ENCODE measurements at regions not wholly inside any gene's neighbourhood (a gene's known extent, or its start where the extent isn't known, plus 50 kb on each side); places are given as distances from the start of the nearest gene placed in this dataset.

- no peak overlapping the region for H2AFZ ChIP-seq (ENCODE audit: low read depth)
- no peak overlapping the region for H3K4me2 ChIP-seq
- no peaks in the 10 kb centered on the region; a peak in 1 of 4 replicates for H3K4me1 ChIP-seq (ENCODE audit: control insufficient read depth in 1 of 2, insufficient read depth in 2 of 2, low read depth in 1 of 2, low read length in 1 of 2)
- no peaks in the 10 kb centered on the region for H3K9me3 ChIP-seq
- H3F3A ChIP-seq (replicated peaks; ENCODE audit: insufficient read depth), result peaks cover 6% of the 10 kb centered on the region
- H3K9ac ChIP-seq, result no peak overlapping the region
- ChIA-PET POLR2A (no interaction called here), CTCF (no interaction called here)
- no peaks in the 10 kb centered on the region for H3K9me2 ChIP-seq
- H4K20me1 ChIP-seq (ENCODE audit: insufficient read depth), result no peaks in the 10 kb centered on the region
- H3K27me3 ChIP-seq (ENCODE audit: insufficient read depth), result no peaks in the 10 kb centered on the region; the same call in 1 of the 2 replicates
- TF ChIP-seq GABPA (IDR thresholded peaks at IDR 0.05; ENCODE audit: low read depth) (no peak), ELF1 (IDR thresholded peaks at IDR 0.05) (no peak), FOSL2 (IDR thresholded peaks at IDR 0.05; ENCODE audit: borderline replicate concordance, low read depth) (no peak), CHD2 (IDR thresholded peaks at IDR 0.05; ENCODE audit: low read length, partially characterized antibody) (no peak), MXI1 (IDR thresholded peaks at IDR 0.05; ENCODE audit: low read depth, low read length) (no peak), TAF1 (IDR thresholded peaks at IDR 0.05; ENCODE audit: borderline replicate concordance, low read depth, low read length) (no peak), USF1 (IDR thresholded peaks at IDR 0.05; ENCODE audit: borderline replicate concordance, low read depth) (no peak), TCF12 (IDR thresholded peaks at IDR 0.05) (no peak), FOXM1 (IDR thresholded peaks at IDR 0.05; ENCODE audit: low read depth) (no peak), RAD21 (IDR thresholded peaks at IDR 0.05; ENCODE audit: low read length) (no peak), CTCF (IDR thresholded peaks at IDR 0.05) (no peak), SIN3A (IDR thresholded peaks at IDR 0.05; ENCODE audit: borderline replicate concordance, low read depth, low read length) (no peak), NRF1 (IDR thresholded peaks at IDR 0.05; ENCODE audit: low read depth, low read length) (no peak), RFX5 (IDR thresholded peaks at IDR 0.05; ENCODE audit: low read length) (no peak), REST (IDR thresholded peaks at IDR 0.05; ENCODE audit: low read depth, low read length) (no peak), RXRA (IDR thresholded peaks at IDR 0.05; ENCODE audit: borderline replicate concordance, low read depth) (no peak), POLR2AphosphoS5 (IDR thresholded peaks at IDR 0.05; ENCODE audit: low read depth, low read length) (no peak), FOXJ3 (CRISPR knock-in tag; IDR thresholded peaks at IDR 0.05) (no peak), PBX3 (IDR thresholded peaks at IDR 0.05) (no peak)
- no peaks in the 10 kb centered on the region for H3K79me2 ChIP-seq (ENCODE audit: insufficient read depth)
- H3K27ac ChIP-seq (ENCODE audit: low read depth in 2 of 2, low read length in 1 of 2), result no peak overlapping the region
- H3K4me3 ChIP-seq (ENCODE audit: low read depth in 2 of 2, low read length in 1 of 2), result no peak overlapping the region
- no peaks in the 10 kb centered on the region for H3K36me3 ChIP-seq (replicated peaks in 1 of 2; ENCODE audit: control insufficient read depth in 1 of 2, insufficient read depth in 2 of 2, low read length in 1 of 2)
- no peak for DNase-seq
Observed at GRCh38 chr3:151944356-151944755, 70.9 kb downstream of the SUCNR1 start.
